ENCODE measurements at regions not wholly inside any gene's neighbourhood (a gene's known extent, or its start where the extent isn't known, plus 50 kb on each side); places are given as distances from the start of the nearest gene placed in this dataset.

DNA sequence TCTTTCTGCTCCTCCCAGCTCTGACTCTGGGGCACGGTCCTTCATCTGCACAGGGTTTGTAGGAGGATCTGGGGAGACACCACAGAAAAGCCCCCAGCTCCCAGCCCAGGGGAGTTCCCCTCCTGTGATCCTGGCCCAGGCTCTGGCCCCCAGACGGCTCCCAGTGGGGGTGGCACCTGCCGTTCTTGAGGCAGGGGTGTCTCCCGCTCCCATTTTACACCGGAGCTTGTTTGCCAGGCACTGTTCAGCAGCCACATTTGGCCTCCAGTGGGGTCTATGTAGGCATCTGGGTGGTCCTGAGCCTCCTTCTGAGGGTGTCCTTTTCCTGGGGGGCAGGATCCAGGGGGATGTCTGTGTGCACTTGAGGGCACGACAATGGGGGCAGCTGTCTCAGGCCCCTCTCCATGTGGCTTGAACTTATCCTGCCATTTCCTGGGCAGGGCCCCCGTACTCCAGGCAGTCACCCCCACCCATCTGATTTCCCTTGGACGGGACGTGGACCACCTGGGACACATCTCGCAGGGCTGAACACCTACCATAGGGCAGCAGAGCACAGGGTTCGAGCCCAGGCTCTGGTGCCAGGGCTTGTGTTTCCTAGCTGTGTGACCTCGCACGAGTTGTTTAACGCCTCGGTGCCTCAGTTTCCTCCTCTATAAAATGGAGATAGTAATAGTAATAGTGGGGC, 275.0 kb upstream of the MVB12B start:
- Histone ChIP-seq H3K27ac (ENCODE audit: insufficient read depth, low read length) (no peak overlapping the region), H3K4me2 (ENCODE audit: extremely low read depth, insufficient read depth, low read length) (no peak overlapping the region), H3K27me3 (ENCODE audit: control insufficient read depth, insufficient read depth, low read length) (peaks cover 13% of the 10 kb centered on the region), H4K20me1 (ENCODE audit: control insufficient read depth, extremely low read depth, insufficient read depth, low read length) (no peaks in the 10 kb centered on the region), H3K9me3 (ENCODE audit: control insufficient read depth, insufficient read depth, low read depth, low read length) (no peaks in the 10 kb centered on the region), H3K4me3 (replicated peaks in 1 of 4; ENCODE audit: control extremely low read depth in 1 of 4, insufficient read depth in 1 of 4, low read depth in 3 of 4, low read length in 4 of 4) (no peak overlapping the region), H3K36me3 (ENCODE audit: control insufficient read depth, insufficient read depth, low read length) (no peaks in the 10 kb centered on the region), H3K79me2 (ENCODE audit: control insufficient read depth, insufficient read depth, low read length) (no peaks in the 10 kb centered on the region), H3K4me1 (ENCODE audit: control insufficient read depth, extremely low read depth, insufficient read depth, low read length) (no peaks in the 10 kb centered on the region), H2AFZ (ENCODE audit: low read length) (no peak overlapping the region), H3K9ac (ENCODE audit: insufficient read depth, low read length) (no peak overlapping the region)
- no peak for DNase-seq (ENCODE audit: low read depth in 2 of 2)
- TF ChIP-seq, protein P1, sequence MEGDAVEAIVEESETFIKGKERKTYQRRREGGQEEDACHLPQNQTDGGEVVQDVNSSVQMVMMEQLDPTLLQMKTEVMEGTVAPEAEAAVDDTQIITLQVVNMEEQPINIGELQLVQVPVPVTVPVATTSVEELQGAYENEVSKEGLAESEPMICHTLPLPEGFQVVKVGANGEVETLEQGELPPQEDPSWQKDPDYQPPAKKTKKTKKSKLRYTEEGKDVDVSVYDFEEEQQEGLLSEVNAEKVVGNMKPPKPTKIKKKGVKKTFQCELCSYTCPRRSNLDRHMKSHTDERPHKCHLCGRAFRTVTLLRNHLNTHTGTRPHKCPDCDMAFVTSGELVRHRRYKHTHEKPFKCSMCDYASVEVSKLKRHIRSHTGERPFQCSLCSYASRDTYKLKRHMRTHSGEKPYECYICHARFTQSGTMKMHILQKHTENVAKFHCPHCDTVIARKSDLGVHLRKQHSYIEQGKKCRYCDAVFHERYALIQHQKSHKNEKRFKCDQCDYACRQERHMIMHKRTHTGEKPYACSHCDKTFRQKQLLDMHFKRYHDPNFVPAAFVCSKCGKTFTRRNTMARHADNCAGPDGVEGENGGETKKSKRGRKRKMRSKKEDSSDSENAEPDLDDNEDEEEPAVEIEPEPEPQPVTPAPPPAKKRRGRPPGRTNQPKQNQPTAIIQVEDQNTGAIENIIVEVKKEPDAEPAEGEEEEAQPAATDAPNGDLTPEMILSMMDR (conservative IDR thresholded peaks at IDR 0.05 in 1 of 2, IDR thresholded peaks at IDR 0.05 in 1 of 2; ENCODE audit: low read depth in 1 of 2, low read length in 2 of 2), result no peak

DNA sequence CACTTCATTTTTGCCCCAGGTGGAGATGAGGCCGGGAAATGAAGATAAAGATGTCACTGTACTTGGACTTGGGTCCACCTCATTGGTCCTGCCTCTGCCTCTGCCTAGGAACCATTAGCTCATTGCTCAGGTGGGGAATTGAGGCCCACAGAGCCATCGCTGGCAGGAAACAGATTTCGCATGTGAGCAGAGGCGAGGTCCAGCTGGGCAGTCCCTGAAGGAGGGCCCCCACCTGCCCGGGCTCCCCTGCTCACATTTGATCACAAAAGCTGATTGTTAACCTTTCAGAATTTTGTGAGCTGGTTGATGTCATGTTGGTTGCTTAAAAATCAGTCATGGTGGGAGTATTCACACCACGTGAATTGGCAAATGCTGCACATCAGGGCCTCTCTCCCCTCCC, 273.8 kb upstream of the MVB12B start:
- no peak overlapping the region for H3K4me2 ChIP-seq (ENCODE audit: extremely low read depth, insufficient read depth, low read length)
- no peak for DNase-seq (ENCODE audit: low read depth in 2 of 2)
- TF ChIP-seq EZH2 (IDR thresholded peaks at IDR 0.05; ENCODE audit: low read length, missing control alignments), result no peak
- TF ChIP-seq, protein P1 (conservative IDR thresholded peaks at IDR 0.05 in 1 of 2, IDR thresholded peaks at IDR 0.05 in 1 of 2; ENCODE audit: low read depth in 1 of 2, low read length in 2 of 2), result no peak

DNA sequence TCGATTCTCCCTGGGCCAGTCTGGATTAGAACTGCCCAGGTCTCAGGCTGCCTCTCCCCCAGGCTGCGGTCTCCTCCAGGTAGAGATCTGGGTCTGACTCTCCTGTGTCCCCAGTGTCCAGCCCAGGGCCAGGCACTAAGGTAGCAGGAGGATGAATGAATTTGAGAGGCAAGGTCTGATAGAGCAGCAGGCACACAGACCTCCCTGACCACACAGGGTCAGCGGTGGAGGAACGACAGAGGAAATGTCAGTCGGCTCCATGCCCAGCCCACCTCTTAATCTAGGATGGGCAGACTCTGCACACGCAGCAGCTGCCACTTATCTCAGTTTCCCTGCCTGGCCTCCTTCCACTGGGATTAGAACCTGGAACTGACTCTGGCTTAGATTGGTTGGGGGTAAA, 272.7 kb upstream of the MVB12B start:
- Histone ChIP-seq H3K9me3 (ENCODE audit: control insufficient read depth, insufficient read depth, low read depth, low read length) (no peaks in the 10 kb centered on the region), H3K27me3 (ENCODE audit: control insufficient read depth, insufficient read depth, low read length) (peaks cover 24% of the 10 kb centered on the region)

More for the DNA sequence above, 273.8 kb upstream of the MVB12B start:
- no peaks in the 10 kb centered on the region for H3K36me3 ChIP-seq (ENCODE audit: control insufficient read depth, insufficient read depth, low read length)
- peaks cover 15% of the 10 kb centered on the region for H3K27me3 ChIP-seq (ENCODE audit: control insufficient read depth, insufficient read depth, low read length)
- H3K9ac ChIP-seq (ENCODE audit: insufficient read depth, low read length), result no peak overlapping the region
- no peaks in the 10 kb centered on the region for H3K79me2 ChIP-seq (ENCODE audit: control insufficient read depth, insufficient read depth, low read length)
- no peak overlapping the region for H3K27ac ChIP-seq (ENCODE audit: insufficient read depth, low read length)
- no peak overlapping the region for H2AFZ ChIP-seq (ENCODE audit: low read length)
- no peak overlapping the region for H3K4me3 ChIP-seq (replicated peaks in 1 of 4; ENCODE audit: control extremely low read depth in 1 of 4, insufficient read depth in 1 of 4, low read depth in 3 of 4, low read length in 4 of 4)
- no peaks in the 10 kb centered on the region for H4K20me1 ChIP-seq (ENCODE audit: control insufficient read depth, extremely low read depth, insufficient read depth, low read length)
- no peaks in the 10 kb centered on the region for H3K9me3 ChIP-seq (ENCODE audit: control insufficient read depth, insufficient read depth, low read depth, low read length)
- no peaks in the 10 kb centered on the region for H3K4me1 ChIP-seq (ENCODE audit: control insufficient read depth, extremely low read depth, insufficient read depth, low read length)

More for the DNA sequence above, 272.7 kb upstream of the MVB12B start:
- no peaks in the 10 kb centered on the region for H3K36me3 ChIP-seq (ENCODE audit: control insufficient read depth, insufficient read depth, low read length)
- no peak overlapping the region for H3K9ac ChIP-seq (ENCODE audit: insufficient read depth, low read length)
- TF ChIP-seq EZH2 (IDR thresholded peaks at IDR 0.05; ENCODE audit: low read length, missing control alignments), result no peak
- TF ChIP-seq, protein P1 (conservative IDR thresholded peaks at IDR 0.05 in 1 of 2, IDR thresholded peaks at IDR 0.05 in 1 of 2; ENCODE audit: low read depth in 1 of 2, low read length in 2 of 2), result no peak
- no peaks in the 10 kb centered on the region for H3K4me1 ChIP-seq (ENCODE audit: control insufficient read depth, extremely low read depth, insufficient read depth, low read length)
- H2AFZ ChIP-seq (ENCODE audit: low read length), result no peak overlapping the region
- no peak overlapping the region for H3K4me3 ChIP-seq (replicated peaks in 1 of 4; ENCODE audit: control extremely low read depth in 1 of 4, insufficient read depth in 1 of 4, low read depth in 3 of 4, low read length in 4 of 4)
- H3K79me2 ChIP-seq (ENCODE audit: control insufficient read depth, insufficient read depth, low read length), result no peaks in the 10 kb centered on the region
- no peak overlapping the region for H3K27ac ChIP-seq (ENCODE audit: insufficient read depth, low read length)
- H4K20me1 ChIP-seq (ENCODE audit: control insufficient read depth, extremely low read depth, insufficient read depth, low read length), result no peaks in the 10 kb centered on the region
- DNase-seq (ENCODE audit: low read depth in 2 of 2), result no peak
- H3K4me2 ChIP-seq (ENCODE audit: extremely low read depth, insufficient read depth, low read length), result no peak overlapping the region

Measured in fibroblast of lung (primary cell).